ENCODE measurements at regions not wholly inside any gene's neighbourhood (a gene's known extent, or its start where the extent isn't known, plus 50 kb on each side); places are given as distances from the start of the nearest gene placed in this dataset.

DNA sequence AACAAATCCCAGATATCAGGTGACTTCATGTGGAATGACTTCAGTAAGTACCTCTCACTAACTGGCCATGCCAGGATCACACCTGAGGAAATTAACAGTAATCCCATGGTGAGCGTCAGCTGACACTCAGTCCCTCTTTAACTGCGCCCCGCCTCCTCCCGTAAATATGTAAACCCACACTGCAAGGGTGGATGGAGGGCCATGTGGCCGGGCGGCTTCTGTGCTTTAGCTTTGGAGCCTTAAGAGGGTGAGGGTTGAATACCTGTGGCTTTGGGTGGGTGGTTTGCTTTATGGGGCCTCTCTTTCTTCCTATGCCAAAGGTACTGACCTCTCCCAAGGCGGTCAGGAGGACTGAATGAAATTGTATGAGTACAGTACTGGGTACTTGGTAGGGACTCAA, 141.7 kb downstream of the MRM1 start:
- no peaks in the 10 kb centered on the region for H3K9me3 Mint-ChIP-seq
- H3K27me3 Mint-ChIP-seq (ENCODE audit: low read depth): peaks cover 11% of the 10 kb centered on the region
- no peak overlapping the region for H3K27ac Mint-ChIP-seq
- no peaks in the 10 kb centered on the region for H3K36me3 Mint-ChIP-seq (ENCODE audit: low read depth)
- H3K4me3 Mint-ChIP-seq: no peak overlapping the region
- no peaks in the 10 kb centered on the region for H3K4me1 Mint-ChIP-seq (ENCODE audit: low read depth)
- no peak for DNase-seq (ENCODE audit: low spot score)

- Mint-ChIP-seq H3K27me3 (ENCODE audit: low read depth) (peaks cover 13% of the 10 kb centered on the region), H3K36me3 (ENCODE audit: low read depth) (no peaks in the 10 kb centered on the region), H3K4me1 (ENCODE audit: low read depth) (no peaks in the 10 kb centered on the region), H3K4me3 (no peak overlapping the region), H3K27ac (no peak overlapping the region), H3K9me3 (no peaks in the 10 kb centered on the region)
- no peak for DNase-seq (ENCODE audit: low spot score)
Observed at GRCh38 chr17:36746381-36747053, 145.1 kb downstream of the MRM1 start.

- Mint-ChIP-seq H3K27me3 (ENCODE audit: low read depth) (peaks cover 13% of the 10 kb centered on the region), H3K27ac (no peak overlapping the region), H3K36me3 (ENCODE audit: low read depth) (no peaks in the 10 kb centered on the region), H3K4me3 (no peak overlapping the region), H3K9me3 (no peaks in the 10 kb centered on the region), H3K4me1 (ENCODE audit: low read depth) (no peaks in the 10 kb centered on the region)
- no peak for DNase-seq (ENCODE audit: low spot score)
Observed at GRCh38 chr17:36747861-36748260, 146.5 kb downstream of the MRM1 start.

- Mint-ChIP-seq H3K27me3 (ENCODE audit: low read depth) (peaks cover 13% of the 10 kb centered on the region), H3K9me3 (no peaks in the 10 kb centered on the region), H3K27ac (no peak overlapping the region), H3K36me3 (ENCODE audit: low read depth) (no peaks in the 10 kb centered on the region), H3K4me3 (no peak overlapping the region), H3K4me1 (ENCODE audit: low read depth) (no peaks in the 10 kb centered on the region)
- no peak for DNase-seq (ENCODE audit: low spot score)
Observed at GRCh38 chr17:36748272-36748671, 146.9 kb downstream of the MRM1 start.

DNA sequence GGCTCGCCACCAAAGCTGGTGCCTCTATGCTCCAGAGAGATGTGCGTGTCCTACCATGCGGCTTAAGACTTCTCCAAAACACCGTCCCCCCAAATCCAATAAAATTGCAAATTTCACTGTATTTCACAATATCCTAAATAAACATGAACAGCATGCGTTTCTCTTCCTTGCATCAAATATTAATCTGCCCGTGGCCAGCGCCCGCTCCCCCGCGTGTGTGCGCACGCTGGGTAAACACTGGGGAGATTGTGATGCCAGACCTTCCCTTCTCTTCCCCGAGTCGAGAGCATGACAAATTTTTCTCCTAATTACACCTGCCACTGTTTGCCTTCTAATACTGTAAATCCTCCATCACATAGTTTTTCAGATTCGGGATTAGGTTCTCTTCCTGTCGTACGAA, 148.1 kb downstream of the MRM1 start:
- Mint-ChIP-seq H3K27me3 (ENCODE audit: low read depth) (peaks cover 7% of the 10 kb centered on the region), H3K4me1 (ENCODE audit: low read depth) (no peaks in the 10 kb centered on the region), H3K9me3 (no peaks in the 10 kb centered on the region), H3K36me3 (ENCODE audit: low read depth) (no peaks in the 10 kb centered on the region), H3K27ac (no peak overlapping the region), H3K4me3 (no peak overlapping the region)
- no peak for DNase-seq (ENCODE audit: low spot score)

GRCh38 chr17:36750316-36750885, 149.0 kb downstream of the MRM1 start:
- Mint-ChIP-seq H3K27me3 (ENCODE audit: low read depth) (peaks cover 4% of the 10 kb centered on the region), H3K36me3 (ENCODE audit: low read depth) (no peaks in the 10 kb centered on the region), H3K4me1 (ENCODE audit: low read depth) (peaks cover under 1% of the 10 kb centered on the region), H3K27ac (no peak overlapping the region), H3K9me3 (no peaks in the 10 kb centered on the region), H3K4me3 (no peak overlapping the region)
- DNase-seq (ENCODE audit: low spot score): no peak

DNA sequence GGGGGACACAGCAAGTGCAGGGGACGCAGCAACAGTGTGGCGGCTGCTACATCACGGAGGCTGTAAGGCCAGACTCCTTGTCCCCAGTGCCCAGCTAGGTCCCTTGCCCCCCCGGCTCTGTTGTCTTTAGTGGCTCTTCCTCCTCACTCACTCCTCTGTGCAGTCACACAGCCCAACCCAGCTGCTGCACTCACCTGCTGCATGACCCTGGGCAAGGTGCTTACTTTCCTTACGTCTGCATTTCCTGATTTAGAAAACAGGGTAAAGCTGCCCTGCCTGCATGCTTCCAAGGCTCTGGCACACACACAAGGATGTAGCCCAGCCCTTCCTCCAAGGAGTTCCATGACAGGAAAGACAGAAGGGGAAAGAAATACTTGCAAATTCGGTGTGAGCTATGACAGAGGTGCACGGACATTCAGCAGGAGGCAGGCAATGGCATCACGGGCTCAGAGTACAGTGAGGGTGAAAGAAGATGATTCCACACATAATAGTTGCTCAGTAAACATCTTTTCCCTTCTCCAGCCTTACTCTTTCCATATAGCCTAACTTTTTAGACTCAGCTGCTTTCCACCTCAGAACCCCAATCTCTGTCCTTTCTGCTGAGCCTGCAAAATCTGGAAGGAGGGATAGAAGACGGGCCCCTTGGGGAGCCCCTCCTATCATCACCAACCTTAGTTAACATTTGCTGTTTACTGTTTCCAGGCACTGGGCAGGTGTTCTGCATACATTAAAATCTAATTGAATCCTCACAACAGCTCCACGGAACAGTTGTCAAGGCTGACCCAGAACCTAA, 150.9 kb downstream of the MRM1 start:
- H3K27ac Mint-ChIP-seq: no peak overlapping the region

DNA sequence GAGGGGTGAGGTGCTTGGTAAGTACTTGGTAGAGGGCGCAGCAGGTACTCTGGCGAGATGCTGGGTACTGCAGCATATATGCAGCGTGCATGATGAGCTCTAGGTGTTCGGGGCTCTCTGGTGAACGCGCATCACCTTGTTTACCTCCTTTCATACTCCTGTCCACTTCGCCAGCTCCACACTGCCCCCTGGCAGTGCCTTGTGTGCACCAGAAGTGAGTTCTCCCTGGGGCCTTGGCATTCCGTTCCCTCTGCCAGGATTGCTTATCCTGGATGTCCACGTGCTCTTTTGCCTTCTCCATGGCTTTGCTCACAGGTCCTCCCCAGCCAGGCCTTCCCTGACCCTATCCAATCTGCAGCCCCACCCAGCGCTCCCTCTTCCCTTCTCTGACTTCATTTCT, 154.2 kb downstream of the MRM1 start:
- Mint-ChIP-seq H3K27me3 (ENCODE audit: low read depth) (no peaks in the 10 kb centered on the region), H3K27ac (no peak overlapping the region), H3K4me3 (no peak overlapping the region), H3K9me3 (no peaks in the 10 kb centered on the region), H3K36me3 (ENCODE audit: low read depth) (no peaks in the 10 kb centered on the region), H3K4me1 (ENCODE audit: low read depth) (peaks cover 2% of the 10 kb centered on the region)
- DNase-seq (ENCODE audit: low spot score): peak; percentile 33

More for the DNA sequence above, 150.9 kb downstream of the MRM1 start:
- peaks cover 2% of the 10 kb centered on the region for H3K4me1 Mint-ChIP-seq (ENCODE audit: low read depth)
- H3K9me3 Mint-ChIP-seq: no peaks in the 10 kb centered on the region
- H3K27me3 Mint-ChIP-seq (ENCODE audit: low read depth): peaks cover 4% of the 10 kb centered on the region
- no peaks in the 10 kb centered on the region for H3K36me3 Mint-ChIP-seq (ENCODE audit: low read depth)
- DNase-seq (ENCODE audit: low spot score): no peak
- H3K4me3 Mint-ChIP-seq: no peak overlapping the region

DNA sequence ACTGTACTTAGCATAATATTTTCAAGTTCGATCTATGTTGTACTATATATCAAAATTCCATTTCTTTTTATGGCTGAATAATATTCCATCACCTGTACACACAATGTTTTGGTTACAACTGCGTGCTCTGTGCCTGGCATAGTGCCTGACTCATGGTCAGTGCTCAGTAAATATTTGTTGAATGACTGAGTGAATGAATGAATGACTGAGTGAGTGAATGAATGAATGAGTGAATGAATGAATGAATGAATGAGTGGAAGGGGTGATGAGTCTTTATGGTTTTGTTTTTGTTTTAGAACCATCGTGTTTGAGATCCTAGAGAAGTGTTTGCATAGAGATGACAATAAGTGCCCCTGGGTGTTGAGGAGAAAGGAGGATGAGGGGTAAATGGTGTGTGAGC, 155.3 kb downstream of the MRM1 start:
- no peak overlapping the region for H3K4me3 Mint-ChIP-seq
- DNase-seq (ENCODE audit: low spot score): no peak
- H3K27ac Mint-ChIP-seq: no peak overlapping the region
- H3K27me3 Mint-ChIP-seq (ENCODE audit: low read depth): no peaks in the 10 kb centered on the region
- no peaks in the 10 kb centered on the region for H3K36me3 Mint-ChIP-seq (ENCODE audit: low read depth)
- H3K4me1 Mint-ChIP-seq (ENCODE audit: low read depth): peaks cover 2% of the 10 kb centered on the region
- peaks cover 4% of the 10 kb centered on the region for H3K9me3 Mint-ChIP-seq

GRCh38 chr17:36760425-36760824, 159.0 kb downstream of the MRM1 start:
- Mint-ChIP-seq H3K27me3 (ENCODE audit: low read depth) (no peaks in the 10 kb centered on the region), H3K36me3 (ENCODE audit: low read depth) (no peaks in the 10 kb centered on the region), H3K4me1 (ENCODE audit: low read depth) (peaks cover 17% of the 10 kb centered on the region), H3K9me3 (peaks cover 4% of the 10 kb centered on the region), H3K4me3 (no peak overlapping the region), H3K27ac (no peak overlapping the region)
- DNase-seq (ENCODE audit: low spot score): no peak

DNA sequence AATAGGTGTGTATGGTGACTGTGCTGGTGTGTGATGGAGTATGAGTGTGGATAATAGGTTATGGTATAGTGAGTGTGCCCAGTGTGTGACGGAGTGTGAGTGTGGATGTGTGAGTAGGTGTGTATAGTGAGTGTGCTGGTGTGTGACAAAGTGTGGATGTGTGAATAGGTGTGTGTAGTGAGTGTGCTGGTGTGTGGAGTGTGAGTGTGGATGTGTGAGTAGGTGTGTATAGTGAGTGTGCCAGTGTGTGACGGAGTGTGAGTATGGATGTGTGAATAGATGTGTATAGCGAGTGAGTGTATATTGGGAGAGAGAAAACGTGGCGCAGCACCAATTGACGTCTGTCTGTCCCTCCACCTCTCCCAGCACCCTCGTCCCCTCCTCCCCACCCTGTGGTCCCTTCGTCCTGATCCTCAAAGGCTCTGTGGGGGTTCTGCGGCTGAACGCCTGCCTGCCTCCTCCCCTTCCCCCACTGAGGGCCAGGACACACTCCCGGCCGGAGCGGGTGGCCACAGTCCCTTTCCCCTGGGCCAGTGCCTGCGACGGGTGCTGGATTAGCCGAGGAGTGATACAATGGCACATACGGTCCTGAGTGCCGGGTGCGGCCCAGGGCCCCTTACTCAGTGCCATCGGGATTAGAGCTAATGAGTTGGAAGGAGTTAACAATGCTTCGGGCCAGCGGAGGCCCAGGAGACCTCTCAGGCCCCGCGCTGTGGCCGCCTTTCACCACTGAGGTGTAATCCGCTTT, 160.0 kb downstream of the MRM1 start:
- no peak overlapping the region for H3K4me3 Mint-ChIP-seq
- DNase-seq (ENCODE audit: low spot score): no peak
- no peaks in the 10 kb centered on the region for H3K36me3 Mint-ChIP-seq (ENCODE audit: low read depth)
- no peaks in the 10 kb centered on the region for H3K27me3 Mint-ChIP-seq (ENCODE audit: low read depth)
- peaks cover 16% of the 10 kb centered on the region for H3K4me1 Mint-ChIP-seq (ENCODE audit: low read depth)
- H3K9me3 Mint-ChIP-seq: peaks cover 4% of the 10 kb centered on the region
- peak overlapping the region; percentile 4 for H3K27ac Mint-ChIP-seq

GRCh38 chr17:36765436-36766043, 164.2 kb downstream of the MRM1 start:
- Mint-ChIP-seq H3K4me3 (no peak overlapping the region), H3K27me3 (ENCODE audit: low read depth) (peaks cover 6% of the 10 kb centered on the region), H3K27ac (no peak overlapping the region), H3K36me3 (ENCODE audit: low read depth) (no peaks in the 10 kb centered on the region), H3K9me3 (peaks cover 4% of the 10 kb centered on the region), H3K4me1 (ENCODE audit: low read depth) (peaks cover 16% of the 10 kb centered on the region)
- no peak for DNase-seq (ENCODE audit: low spot score)

GRCh38 chr17:36768394-36768793, 167.0 kb downstream of the MRM1 start:
- Mint-ChIP-seq H3K27ac (no peak overlapping the region), H3K27me3 (ENCODE audit: low read depth) (peaks cover 24% of the 10 kb centered on the region), H3K36me3 (ENCODE audit: low read depth) (no peaks in the 10 kb centered on the region), H3K4me1 (ENCODE audit: low read depth) (peaks cover 4% of the 10 kb centered on the region), H3K9me3 (no peaks in the 10 kb centered on the region), H3K4me3 (no peak overlapping the region)
- no peak for DNase-seq (ENCODE audit: low spot score)

All from T-helper 2 cell treated with Interferon-gamma antibody and Interleukin-4, amounts not matched to agents 5 μg/mL and 100 μg/mL, for 36 hours (primary cell).